IMR-90 (cell line): ENCODE measurements at regions not wholly inside any gene's neighbourhood (a gene's known extent, or its start where the extent isn't known, plus 50 kb on each side); places are given as distances from the start of the nearest gene placed in this dataset.

Experiments
- ATAC-seq: fragments of 200-7000 bp; cut with Tn5 transposase; 2 replicates; pipeline ENCODE4 v1.9.1; 2020; ENCODE audit warnings: low read depth, mild to moderate bottlenecking, moderate library complexity
- BruUV-seq: library from RNA; stranded (reverse); fragments of 400-500 nt; replicated peaks from 2 replicates; lab custom pipeline; 2021; lab: Mats Ljungman, UMichigan
- CTCF ChIA-PET: fragments of 300-600 bp; formaldehyde crosslinking; extraction: SDS; loops from one replicate; lab custom pipeline; 2021; ENCODE audit warnings: antibody characterized with exemption; lab: Yijun Ruan, JAX
- POLR2A ChIA-PET: fragments of 300-600 bp; sonication (Branson Sonifier 250); formaldehyde crosslinking; loops from one replicate; lab custom pipeline; 2022; ENCODE audit warnings: antibody characterized with exemption; ENCODE audit not compliant: unreplicated experiment; lab: Charles Lee
- DNase-seq: peaks from one replicate; pipeline ENCODE4 v3.0.0; 2013
- H2AFZ ChIP-seq: replicated peaks from 2 replicates; pipeline ENCODE3; 2013; ENCODE audit warnings: low read length, mild to moderate bottlenecking; ENCODE audit not compliant: poor library complexity
- H2AK5ac ChIP-seq: 2 replicates; pipeline ENCODE4 v1.6.1; 2013; ENCODE audit warnings: low read depth, low read length, inconsistent platforms
- H2AK9ac ChIP-seq: replicated peaks from 2 replicates; pipeline ENCODE3; 2013; ENCODE audit warnings: mild to moderate bottlenecking, low read depth, low read length, moderate library complexity; ENCODE audit not compliant: poor library complexity
- H2BK120ac ChIP-seq: 2 replicates; pipeline ENCODE4 v1.6.1; 2013; ENCODE audit warnings: low read depth, low read length, inconsistent platforms
- H2BK15ac ChIP-seq: 3 replicates; pipeline ENCODE4 v1.6.1; 2013; ENCODE audit warnings: low read depth, low read length, inconsistent platforms
- H2BK20ac ChIP-seq: 2 replicates; pipeline ENCODE4 v1.6.1; 2013; ENCODE audit warnings: low read depth, mild to moderate bottlenecking, inconsistent platforms, low read length, moderate library complexity
- H2BK5ac ChIP-seq: 2 replicates; pipeline ENCODE4 v1.6.1; 2013; ENCODE audit warnings: mild to moderate bottlenecking, low read depth, low read length, inconsistent platforms; ENCODE audit not compliant: poor library complexity, severe bottlenecking
- H3K14ac ChIP-seq: replicated peaks from 2 replicates; pipeline ENCODE4 v1.6.1; 2013; ENCODE audit warnings: low read depth, low read length, inconsistent platforms
- H3K18ac ChIP-seq: 2 replicates; pipeline ENCODE4 v1.6.1; 2013; ENCODE audit warnings: low read depth, low read length, control low read depth
- H3K23ac ChIP-seq: 2 replicates; pipeline ENCODE4 v1.6.1; 2013; ENCODE audit warnings: low read depth, low read length, inconsistent platforms
- H3K27ac ChIP-seq: 2 replicates; pipeline ENCODE4 v1.5.1; 2013; ENCODE audit warnings: mild to moderate bottlenecking, control low read depth, low read length; ENCODE audit not compliant: insufficient read depth
- H3K27me3 ChIP-seq: 2 replicates; pipeline ENCODE4 v1.6.1; 2013; ENCODE audit warnings: low read length; ENCODE audit not compliant: control insufficient read depth, insufficient read depth
- H3K36me3 ChIP-seq: 2 replicates; pipeline ENCODE4 v1.6.1; 2013; ENCODE audit warnings: low read length, mixed read lengths; ENCODE audit not compliant: control insufficient read depth, insufficient read depth
- H3K4ac ChIP-seq: 2 replicates; pipeline ENCODE4 v1.6.1; 2013; ENCODE audit warnings: low read depth, low read length, inconsistent platforms
- H3K4me1 ChIP-seq: 2 replicates; pipeline ENCODE4 v1.6.1; 2013; ENCODE audit warnings: low read length, mixed read lengths; ENCODE audit not compliant: control insufficient read depth, insufficient read depth
- H3K4me2 ChIP-seq: 2 replicates; pipeline ENCODE4 v1.6.1; 2013; ENCODE audit warnings: low read depth, mild to moderate bottlenecking, control low read depth, low read length, moderate library complexity
- H3K4me3 ChIP-seq: 2 replicates; pipeline ENCODE4 v1.5.1; 2013; ENCODE audit warnings: low read depth, mild to moderate bottlenecking, control low read depth, low read length, moderate library complexity; ENCODE audit not compliant: insufficient read depth
- H3K56ac ChIP-seq: 2 replicates; pipeline ENCODE4 v1.6.1; 2013; ENCODE audit warnings: low read length, inconsistent platforms; ENCODE audit not compliant: insufficient read depth; ENCODE audit errors: extremely low read depth
- H3K79me1 ChIP-seq, 2 experiments: 2 replicates each; pipeline ENCODE4 v1.6.1; 2013; ENCODE audit warnings: low read length in 2 of 2, inconsistent platforms in 1 of 2, low read depth in 1 of 2
- H3K9ac ChIP-seq: 2 replicates; pipeline ENCODE4 v1.6.1; 2013; ENCODE audit warnings: low read depth, low read length, control low read depth
- H3K9me1 ChIP-seq: 2 replicates; pipeline ENCODE4 v1.6.1; 2013; ENCODE audit warnings: low read length, inconsistent platforms; ENCODE audit not compliant: insufficient read depth
- H3K9me3 ChIP-seq: 2 replicates; pipeline ENCODE4 v1.6.1; 2013; ENCODE audit warnings: low read length; ENCODE audit not compliant: control insufficient read depth, insufficient read depth
- H4K20me1 ChIP-seq: 2 replicates; pipeline ENCODE4 v1.6.1; 2013; ENCODE audit warnings: low read length, inconsistent platforms; ENCODE audit not compliant: insufficient read depth
- H4K5ac ChIP-seq: 2 replicates; pipeline ENCODE4 v1.6.1; 2013; ENCODE audit warnings: mild to moderate bottlenecking, low read depth, low read length, control low read depth
- H4K8ac ChIP-seq, 2 experiments: 2 replicates each; pipeline ENCODE4 v1.6.1; 2013; ENCODE audit warnings: low read depth in 2 of 2, low read length in 2 of 2, control low read depth in 1 of 2, inconsistent platforms in 1 of 2
- H4K91ac ChIP-seq: 2 replicates; pipeline ENCODE4 v1.6.1; 2013; ENCODE audit warnings: low read depth, low read length, inconsistent platforms; ENCODE audit not compliant: insufficient read depth
- BHLHE40 ChIP-seq: fragments of 150-350 bp; IDR thresholded peaks from 2 replicates; pipeline ENCODE4 v1.6.1; 2016; ENCODE audit warnings: mild to moderate bottlenecking, low read depth, low read length
- CEBPB ChIP-seq: IDR thresholded peaks from 2 replicates; pipeline ENCODE4 v1.6.1; 2012; ENCODE audit warnings: low read depth, low read length, improper control_type of control experiment
- CHD1 ChIP-seq: IDR thresholded peaks from 2 replicates; pipeline ENCODE4 v1.6.1; 2012; ENCODE audit warnings: low read depth, low read length, improper control_type of control experiment
- CTCF ChIP-seq: conservative IDR thresholded peaks from 2 replicates; pipeline ENCODE4 v1.5.1; 2012; ENCODE audit warnings: mild to moderate bottlenecking, low read depth, low read length, improper control_type of control experiment
- FOS ChIP-seq: fragments of 150-350 bp; IDR thresholded peaks from 2 replicates; pipeline ENCODE4 v1.6.1; 2016; ENCODE audit warnings: low read depth, low read length
- MAFK ChIP-seq: IDR thresholded peaks from 2 replicates; pipeline ENCODE4 v1.6.1; 2012; ENCODE audit warnings: low read depth, low read length, improper control_type of control experiment
- RAD21 ChIP-seq: IDR thresholded peaks from 2 replicates; pipeline ENCODE4 v1.6.1; 2012; ENCODE audit warnings: low read length, improper control_type of control experiment
- RCOR1 ChIP-seq: IDR thresholded peaks from 2 replicates; pipeline ENCODE4 v1.6.1; 2012; ENCODE audit warnings: mild to moderate bottlenecking, low read length, improper control_type of control experiment; ENCODE audit not compliant: insufficient replicate concordance
- RFX5 ChIP-seq: IDR thresholded peaks from 2 replicates; pipeline ENCODE4 v1.8.0; 2012; ENCODE audit warnings: low read depth, mild to moderate bottlenecking, low read length, moderate library complexity
- SMC3 ChIP-seq: fragments of 150-350 bp; IDR thresholded peaks from 2 replicates; pipeline ENCODE4 v1.6.1; 2016; ENCODE audit warnings: low read depth, mild to moderate bottlenecking, antibody characterized with exemption, low read length, moderate library complexity
- USF2 ChIP-seq: fragments of 150-350 bp; IDR thresholded peaks from 2 replicates; pipeline ENCODE4 v1.6.1; 2017; ENCODE audit warnings: mild to moderate bottlenecking, antibody characterized with exemption, low read length, low read depth
- whole genome bisulfite sequencing, 2 experiments: methylation state at CpG; one replicate each; pipeline versions ENCODE4 v1.1.5 to v1.1.7; 2013; ENCODE audit warnings: missing lambda C conversion rate in 2 of 2; ENCODE audit not compliant: insufficient read length in 1 of 2; ENCODE audit errors: extremely low coverage in 2 of 2; 5-methylcytosine and 5-hydroxymethylcytosine counted together
- dilution Hi-C: fragments of 300-500 bp; cut with HindIII; formaldehyde crosslinking; loops from one replicate; pipeline ENCODE4 v1.14.3; 2018; ENCODE audit warnings: low sequenced_read_pairs; ENCODE audit not compliant: unreplicated experiment
- in situ Hi-C: fragments of 300-500 bp; cut with MboI; formaldehyde crosslinking; loops from 3 replicates; pipeline ENCODE4 v1.14.3; 2019; ENCODE audit warnings: low sequenced_read_pairs, inconsistent platforms, mixed read lengths
- intact Hi-C: fragments of 100-400 bp; cut with micrococcal nuclease; formaldehyde crosslinking; loops from 2 replicates; pipeline ENCODE4 v1.10.0; 2022

GRCh38 chr4:26132858-26133257 is 188.0 kb upstream of the RBPJ start:
- no peak overlapping the region for H2BK20ac ChIP-seq
- H3K18ac ChIP-seq = no peak overlapping the region
- H3K36me3 ChIP-seq = no peaks in the 10 kb centered on the region
- BruUV-seq = no TSS peak
- H3K56ac ChIP-seq = no peak overlapping the region
- no peak overlapping the region for H2AFZ ChIP-seq
- no peak overlapping the region for H3K14ac ChIP-seq
- 89% methylated on average over 5 of the region's 6 CpGs; no CpG with 5 or more reads in 1 of the 2 experiments for WGBS, 2 experiments
- H3K9me1 ChIP-seq = 0 out of 2 replicates have a peak, but pooled peaks cover 3% of the 10 kb centered on the region
- H3K23ac ChIP-seq = no peak overlapping the region
- H2BK5ac ChIP-seq = no peak overlapping the region
- H4K8ac ChIP-seq = no peak overlapping the region
- no peak for ATAC-seq
- H3K27ac ChIP-seq = no peak overlapping the region
- no peaks in the 10 kb centered on the region for H3K79me1 ChIP-seq
- no peak overlapping the region for H2BK120ac ChIP-seq
- no peak overlapping the region for H3K9ac ChIP-seq
- no peaks in the 10 kb centered on the region for H3K4me1 ChIP-seq
- in situ Hi-C loops (no loop called here), intact Hi-C loops (no loop called here), dilution Hi-C loops (no loop called here)
- no peak overlapping the region for H2BK15ac ChIP-seq
- TF ChIP-seq CEBPB (no peak), RCOR1 (no peak), RFX5 (no peak), RAD21 (no peak), MAFK (no peak), CTCF (no peak), FOS (no peak), CHD1 (no peak), SMC3 (no peak), USF2 (no peak), BHLHE40 (no peak)
- no peak overlapping the region for H2AK9ac ChIP-seq
- no peaks in the 10 kb centered on the region for H3K27me3 ChIP-seq
- no peaks in the 10 kb centered on the region for H4K20me1 ChIP-seq
- POLR2A ChIA-PET = no interaction called here
- no peaks in the 10 kb centered on the region for H3K9me3 ChIP-seq
- no peak for DNase-seq
- H4K5ac ChIP-seq = no peak overlapping the region
- H3K4me2 ChIP-seq = no peak overlapping the region
- CTCF ChIA-PET = interaction anchor here (0.8 kb wide), 1 partner anchor 145 kb away, joined by 3 read pairs; no protein-coding TSS in a partner anchor
- H4K91ac ChIP-seq = no peak overlapping the region
- no peak overlapping the region for H3K4ac ChIP-seq
- H2AK5ac ChIP-seq = no peak overlapping the region
- H3K4me3 ChIP-seq = no peak overlapping the region
